Caco-2 (cell line): ENCODE measurements at regions not wholly inside any gene's neighbourhood (a gene's known extent, or its start where the extent isn't known, plus 50 kb on each side); places are given as distances from the start of the nearest gene placed in this dataset.

Experiments
- BruUV-seq: library from RNA; stranded (reverse); fragments of 400-500 nt; replicated peaks from 2 replicates; lab custom pipeline; 2021; lab: Mats Ljungman, UMichigan
- CTCF ChIA-PET: fragments of 300-600 bp; sonication (Branson Sonifier 250); formaldehyde crosslinking; loops from one replicate; lab custom pipeline; 2022; ENCODE audit warnings: antibody characterized with exemption; lab: Charles Lee
- POLR2A ChIA-PET: fragments of 300-600 bp; sonication (Branson Sonifier 250); formaldehyde crosslinking; loops from one replicate; lab custom pipeline; 2022; ENCODE audit warnings: antibody characterized with exemption; lab: Charles Lee
- DNase-seq, 2 experiments: peaks; one replicate each; pipeline versions ENCODE4 v3.0.0 to v3.0.0-alpha.2; 2020 to 2022
- H3K27me3 ChIP-seq: replicated peaks from 2 replicates; pipeline ENCODE4 v1.6.0; 2011; ENCODE audit warnings: low read length; ENCODE audit not compliant: control insufficient read depth, insufficient read depth
- H3K36me3 ChIP-seq: 2 replicates; pipeline ENCODE4 v1.5.1; 2011; ENCODE audit warnings: low read length; ENCODE audit not compliant: control insufficient read depth, insufficient read depth
- H3K4me1 ChIP-seq: fragments of 250-450 bp; sonication (Bioruptor Pico); 2 replicates; pipeline ENCODE4 v1.5.1; 2020; ENCODE audit warnings: mild to moderate bottlenecking
- H3K4me3 ChIP-seq: 2 replicates; pipeline ENCODE4 v1.5.1; 2011; ENCODE audit warnings: low read depth, mild to moderate bottlenecking, control low read depth, low read length
- H3K9me3 ChIP-seq: fragments of 250-450 bp; sonication (Bioruptor Pico); 2 replicates; pipeline ENCODE4 v1.5.1; 2020; ENCODE audit warnings: mild to moderate bottlenecking, moderate library complexity
- H3K27ac Mint-ChIP-seq: one replicate; pipeline ENCODE4 v1.8.0; 2022; ENCODE audit warnings: mixed read lengths; ENCODE audit not compliant: unreplicated experiment
- H3K27me3 Mint-ChIP-seq: one replicate; pipeline ENCODE4 v1.8.0; 2022; ENCODE audit warnings: mixed read lengths; ENCODE audit not compliant: insufficient read depth, unreplicated experiment
- H3K36me3 Mint-ChIP-seq: one replicate; pipeline ENCODE4 v1.8.0; 2022; ENCODE audit warnings: mild to moderate bottlenecking, mixed read lengths; ENCODE audit not compliant: insufficient read depth, unreplicated experiment
- H3K4me1 Mint-ChIP-seq: one replicate; pipeline ENCODE4 v1.8.0; 2022; ENCODE audit warnings: low read depth, mixed read lengths; ENCODE audit not compliant: unreplicated experiment
- H3K4me3 Mint-ChIP-seq: one replicate; pipeline ENCODE4 v1.8.0; 2022; ENCODE audit warnings: mild to moderate bottlenecking, moderate library complexity, mixed read lengths; ENCODE audit not compliant: unreplicated experiment
- H3K9me3 Mint-ChIP-seq: one replicate; pipeline ENCODE4 v1.8.0; 2022; ENCODE audit warnings: mixed read lengths; ENCODE audit not compliant: unreplicated experiment
- intact Hi-C: fragments of 100-400 bp; cut with micrococcal nuclease; formaldehyde crosslinking; loops from one replicate; pipeline ENCODE4 v1.10.0; 2022; ENCODE audit not compliant: unreplicated experiment
- TF ChIP-seq, protein P1 (sequence below), 2 experiments: fragments of 200-600 bp in 1 of 2; IDR thresholded peaks; 1 replicate in 1 of 2; 2 replicates in 1 of 2; pipeline versions ENCODE4 v1.5.1 to v1.8.0; 2011 to 2022; ENCODE audit warnings: antibody characterized with exemption in 1 of 2, control low read depth in 1 of 2, inconsistent platforms in 1 of 2, low read depth in 1 of 2, low read length in 1 of 2, mild to moderate bottlenecking in 1 of 2, moderate library complexity in 1 of 2; ENCODE audit not compliant: insufficient read depth in 1 of 2, severe bottlenecking in 1 of 2, unreplicated experiment in 1 of 2

DNA sequence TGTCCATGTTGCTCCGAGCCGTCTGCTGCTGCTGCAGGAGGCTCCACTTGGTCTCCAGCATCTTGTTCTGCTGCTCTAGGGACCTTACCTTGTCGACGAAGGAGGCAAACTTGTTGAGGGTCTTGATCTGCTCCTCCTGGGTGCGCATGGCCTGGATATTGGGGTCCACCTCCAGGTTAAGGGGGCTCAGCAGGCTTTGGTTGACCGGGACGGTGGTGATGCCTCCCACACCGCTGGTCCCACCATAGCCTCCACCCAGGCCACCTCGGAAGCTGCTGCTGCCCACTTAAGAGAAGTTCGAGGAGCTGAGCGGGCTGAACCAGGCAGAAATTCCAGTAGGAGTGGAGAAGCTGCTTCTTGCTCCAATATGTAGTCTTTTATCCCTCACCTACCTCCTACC, 180.7 kb upstream of the SYNPR start:
- H3K4me1 ChIP-seq = no peaks in the 10 kb centered on the region
- intact Hi-C loops = no loop called here
- no peak overlapping the region for H3K27ac Mint-ChIP-seq
- no peaks in the 10 kb centered on the region for H3K9me3 ChIP-seq
- H3K4me3 Mint-ChIP-seq = no peak overlapping the region
- H3K27me3 Mint-ChIP-seq = peaks cover 3% of the 10 kb centered on the region
- no peak for DNase-seq
- no peaks in the 10 kb centered on the region for H3K36me3 Mint-ChIP-seq
- H3K4me3 ChIP-seq = no peak overlapping the region
- no peaks in the 10 kb centered on the region for H3K36me3 ChIP-seq
- no peaks in the 10 kb centered on the region for H3K9me3 Mint-ChIP-seq
- no TSS peak for BruUV-seq
- H3K4me1 Mint-ChIP-seq = no peaks in the 10 kb centered on the region
- CTCF ChIA-PET = no interaction called here
- POLR2A ChIA-PET = no interaction called here
- H3K27me3 ChIP-seq = no peaks in the 10 kb centered on the region
- TF ChIP-seq, protein P1, sequence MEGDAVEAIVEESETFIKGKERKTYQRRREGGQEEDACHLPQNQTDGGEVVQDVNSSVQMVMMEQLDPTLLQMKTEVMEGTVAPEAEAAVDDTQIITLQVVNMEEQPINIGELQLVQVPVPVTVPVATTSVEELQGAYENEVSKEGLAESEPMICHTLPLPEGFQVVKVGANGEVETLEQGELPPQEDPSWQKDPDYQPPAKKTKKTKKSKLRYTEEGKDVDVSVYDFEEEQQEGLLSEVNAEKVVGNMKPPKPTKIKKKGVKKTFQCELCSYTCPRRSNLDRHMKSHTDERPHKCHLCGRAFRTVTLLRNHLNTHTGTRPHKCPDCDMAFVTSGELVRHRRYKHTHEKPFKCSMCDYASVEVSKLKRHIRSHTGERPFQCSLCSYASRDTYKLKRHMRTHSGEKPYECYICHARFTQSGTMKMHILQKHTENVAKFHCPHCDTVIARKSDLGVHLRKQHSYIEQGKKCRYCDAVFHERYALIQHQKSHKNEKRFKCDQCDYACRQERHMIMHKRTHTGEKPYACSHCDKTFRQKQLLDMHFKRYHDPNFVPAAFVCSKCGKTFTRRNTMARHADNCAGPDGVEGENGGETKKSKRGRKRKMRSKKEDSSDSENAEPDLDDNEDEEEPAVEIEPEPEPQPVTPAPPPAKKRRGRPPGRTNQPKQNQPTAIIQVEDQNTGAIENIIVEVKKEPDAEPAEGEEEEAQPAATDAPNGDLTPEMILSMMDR (IDR thresholded peaks at IDR 0.05; ENCODE audit: insufficient read depth in 1 of 2, low read depth in 1 of 2, low read length in 1 of 2, severe bottlenecking in 1 of 2, unreplicated experiment in 1 of 2) = no peak

DNA sequence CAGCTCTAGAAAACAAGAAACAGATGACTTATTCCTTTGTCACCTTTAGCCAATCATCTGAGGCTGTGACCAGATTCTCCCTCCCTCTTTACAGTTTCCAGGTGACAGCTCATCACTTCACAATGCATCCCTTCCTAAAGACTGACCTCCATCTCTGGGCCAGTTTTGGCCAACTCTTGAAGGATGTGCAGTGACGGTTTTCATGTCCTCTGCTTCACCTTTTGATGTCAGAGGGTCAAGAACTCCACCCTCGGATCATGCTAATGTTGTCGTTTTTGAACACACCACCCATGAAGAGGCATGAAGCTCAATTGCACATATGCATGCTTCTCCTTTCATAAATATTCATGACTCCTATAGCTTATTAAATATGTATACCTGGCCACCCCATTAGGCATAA, 161.2 kb upstream of the SYNPR start:
- no peaks in the 10 kb centered on the region for H3K36me3 ChIP-seq
- Mint-ChIP-seq H3K4me3 (no peak overlapping the region), H3K27me3 (no peaks in the 10 kb centered on the region), H3K36me3 (no peaks in the 10 kb centered on the region), H3K9me3 (no peaks in the 10 kb centered on the region), H3K27ac (no peak overlapping the region), H3K4me1 (no peaks in the 10 kb centered on the region)
- BruUV-seq = no TSS peak
- no peak for DNase-seq
- H3K4me1 ChIP-seq = no peaks in the 10 kb centered on the region
- ChIA-PET CTCF (no interaction called here), POLR2A (no interaction called here)
- no peak overlapping the region for H3K4me3 ChIP-seq
- TF ChIP-seq, protein P1 (IDR thresholded peaks at IDR 0.05; ENCODE audit: insufficient read depth in 1 of 2, low read depth in 1 of 2, low read length in 1 of 2, severe bottlenecking in 1 of 2, unreplicated experiment in 1 of 2) = no peak
- H3K27me3 ChIP-seq = no peaks in the 10 kb centered on the region
- intact Hi-C loops = no loop called here
- no peaks in the 10 kb centered on the region for H3K9me3 ChIP-seq

DNA sequence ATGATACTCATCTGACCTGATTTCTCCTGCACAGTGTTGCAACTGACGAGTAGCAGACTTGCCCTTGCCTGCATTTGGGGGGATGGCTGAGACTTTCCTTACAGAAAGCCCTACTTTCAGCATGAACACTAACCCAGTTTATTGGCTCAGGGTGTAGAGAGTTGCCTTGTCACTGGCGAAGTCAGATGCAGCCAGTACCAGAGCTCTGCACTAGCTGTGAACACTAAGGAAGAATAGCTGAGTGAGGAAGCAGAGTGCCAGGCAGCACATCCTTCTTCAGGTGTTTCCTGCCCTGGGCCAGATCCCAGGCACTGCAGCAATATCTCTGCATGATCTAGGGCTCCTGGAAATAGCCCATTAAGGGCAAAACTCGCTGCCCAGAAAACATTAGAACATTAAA, 154.0 kb upstream of the SYNPR start:
- Histone ChIP-seq H3K27me3 (no peaks in the 10 kb centered on the region), H3K4me1 (no peaks in the 10 kb centered on the region), H3K36me3 (no peaks in the 10 kb centered on the region), H3K4me3 (no peak overlapping the region), H3K9me3 (no peaks in the 10 kb centered on the region)
- Mint-ChIP-seq H3K9me3 (no peaks in the 10 kb centered on the region), H3K36me3 (no peaks in the 10 kb centered on the region), H3K27ac (no peak overlapping the region), H3K4me3 (no peak overlapping the region), H3K4me1 (no peaks in the 10 kb centered on the region), H3K27me3 (peaks cover 4% of the 10 kb centered on the region)
- intact Hi-C loops = no loop called here
- POLR2A ChIA-PET = no interaction called here
- CTCF ChIA-PET = no interaction called here
- BruUV-seq = no TSS peak
- TF ChIP-seq, protein P1 (IDR thresholded peaks at IDR 0.05; ENCODE audit: insufficient read depth in 1 of 2, low read depth in 1 of 2, low read length in 1 of 2, severe bottlenecking in 1 of 2, unreplicated experiment in 1 of 2) = no peak
- DNase-seq = no peak
